ENCODE measurements at regions not wholly inside any gene's neighbourhood (a gene's known extent, or its start where the extent isn't known, plus 50 kb on each side); places are given as distances from the start of the nearest gene placed in this dataset.

GRCh38 chr4:126701756-126702155, 931.0 kb upstream of the INTU start:
- DNase-seq: peak in 1 of 3 experiments; percentile 36

- peak in 1 of 3 experiments; percentile 8 for DNase-seq
Observed at GRCh38 chr4:126702747-126703146, 930.0 kb upstream of the INTU start.

- no peak for DNase-seq
Observed at GRCh38 chr4:126705266-126705665, 927.5 kb upstream of the INTU start.

GRCh38 chr4:126708716-126709115, 924.0 kb upstream of the INTU start:
- no peak for DNase-seq

- DNase-seq: no peak
Observed at GRCh38 chr4:126710935-126711334, 921.8 kb upstream of the INTU start.

GRCh38 chr4:126715067-126715466, 917.7 kb upstream of the INTU start:
- no peak for DNase-seq

- no peak for DNase-seq
Observed at GRCh38 chr4:126715681-126716080, 917.1 kb upstream of the INTU start.

- DNase-seq: no peak
Observed at GRCh38 chr4:126718136-126718535, 914.6 kb upstream of the INTU start.

GRCh38 chr4:126719852-126720251, 912.9 kb upstream of the INTU start:
- DNase-seq: no peak

- no peak for DNase-seq
Observed at GRCh38 chr4:126725906-126726305, 906.9 kb upstream of the INTU start.

- DNase-seq: peak in 2 of 3 experiments; percentile 8 to 35
Observed at GRCh38 chr4:126727461-126727860, 905.3 kb upstream of the INTU start.

GRCh38 chr4:126731062-126731461, 901.7 kb upstream of the INTU start:
- no peak for DNase-seq

- DNase-seq: no peak
Observed at GRCh38 chr4:126733301-126733700, 899.5 kb upstream of the INTU start.

- no peak for DNase-seq
Observed at GRCh38 chr4:126734465-126734864, 898.3 kb upstream of the INTU start.

GRCh38 chr4:126735294-126736132, 897.2 kb upstream of the INTU start:
- no peak for DNase-seq

GRCh38 chr4:126736133-126736518, 896.6 kb upstream of the INTU start:
- no peak for DNase-seq

GRCh38 chr4:126737899-126738526, 894.7 kb upstream of the INTU start:
- DNase-seq: no peak

GRCh38 chr4:126738527-126738923, 894.2 kb upstream of the INTU start:
- DNase-seq: no peak

- no peak for DNase-seq
Observed at GRCh38 chr4:126738926-126739325, 893.8 kb upstream of the INTU start.

GRCh38 chr4:126740687-126741086, 892.1 kb upstream of the INTU start:
- DNase-seq: no peak

- no peak for DNase-seq
Observed at GRCh38 chr4:126742048-126742447, 890.7 kb upstream of the INTU start.

- no peak for DNase-seq
Observed at GRCh38 chr4:126742885-126743284, 889.9 kb upstream of the INTU start.

GRCh38 chr4:126748736-126749135, 884.0 kb upstream of the INTU start:
- no peak for DNase-seq

GRCh38 chr4:126750723-126751122, 882.0 kb upstream of the INTU start:
- DNase-seq: peak in 1 of 3 experiments; percentile 5

- no peak for DNase-seq
Observed at GRCh38 chr4:126752126-126752525, 880.6 kb upstream of the INTU start.

Measured in NCI-H1417 (cell line).